Right lung (tissue), 2 donors: ENCODE measurements at regions not wholly inside any gene's neighbourhood (a gene's known extent, or its start where the extent isn't known, plus 50 kb on each side); places are given as distances from the start of the nearest gene placed in this dataset.

Experiments used
- DNase-seq, 2 donors: peaks; one replicate each; pipeline ENCODE4 v3.0.0-alpha.2; 2013

GRCh38 chr2:236949089-236949905, 136.4 kb upstream of the COPS8 start:
- no peak for DNase-seq

GRCh38 chr2:236951830-236952475, 133.7 kb upstream of the COPS8 start:
- DNase-seq, result no peak

- no peak for DNase-seq
Measured at GRCh38 chr2:236954641-236955040, 131.0 kb upstream of the COPS8 start.

GRCh38 chr2:236955521-236956030, 130.1 kb upstream of the COPS8 start:
- DNase-seq, result no peak

- DNase-seq, result no peak
Measured at GRCh38 chr2:236956031-236956618, 129.6 kb upstream of the COPS8 start.

GRCh38 chr2:236956641-236957040, 129.0 kb upstream of the COPS8 start:
- DNase-seq, result no peak

GRCh38 chr2:236959036-236959435, 126.7 kb upstream of the COPS8 start:
- DNase-seq, result no peak

GRCh38 chr2:236959876-236960275, 125.8 kb upstream of the COPS8 start:
- DNase-seq, result no peak

- no peak for DNase-seq
Measured at GRCh38 chr2:236960531-236960930, 125.2 kb upstream of the COPS8 start.

GRCh38 chr2:236962816-236963215, 122.9 kb upstream of the COPS8 start:
- DNase-seq, result no peak

GRCh38 chr2:236963631-236964182, 122.0 kb upstream of the COPS8 start:
- no peak for DNase-seq

GRCh38 chr2:236964291-236964690, 121.4 kb upstream of the COPS8 start:
- no peak for DNase-seq

GRCh38 chr2:236965021-236965840, 120.5 kb upstream of the COPS8 start:
- no peak for DNase-seq

- no peak for DNase-seq
Measured at GRCh38 chr2:236965841-236966096, 119.9 kb upstream of the COPS8 start.

- no peak for DNase-seq
Measured at GRCh38 chr2:236967499-236967783, 118.2 kb upstream of the COPS8 start.

GRCh38 chr2:236968101-236968879, 117.4 kb upstream of the COPS8 start:
- no peak for DNase-seq

GRCh38 chr2:236968880-236969534, 116.7 kb upstream of the COPS8 start:
- no peak for DNase-seq

GRCh38 chr2:236969767-236970655, 115.7 kb upstream of the COPS8 start:
- DNase-seq, result no peak

- no peak for DNase-seq
Measured at GRCh38 chr2:236970656-236971010, 115.1 kb upstream of the COPS8 start.
